H9 (cell line): ENCODE measurements at regions not wholly inside any gene's neighbourhood (a gene's known extent, or its start where the extent isn't known, plus 50 kb on each side); places are given as distances from the start of the nearest gene placed in this dataset.

Source experiments
- DNase-seq: peaks from one replicate; pipeline ENCODE4 v3.0.0-alpha.2; 2017
- H2AFZ ChIP-seq: one replicate; pipeline ENCODE4 v1.6.1; 2013; ENCODE audit warnings: mild to moderate bottlenecking, low read length, control low read depth, moderate library complexity
- H2AK5ac ChIP-seq: 2 replicates; pipeline ENCODE4 v1.6.1; 2013; ENCODE audit warnings: low read length, control low read depth, mixed read lengths; ENCODE audit not compliant: insufficient read length
- H2BK120ac ChIP-seq: one replicate; pipeline ENCODE4 v1.6.1; 2013; ENCODE audit warnings: low read depth, mild to moderate bottlenecking, low read length, control low read depth, inconsistent platforms; ENCODE audit not compliant: poor library complexity, severe bottlenecking
- H2BK12ac ChIP-seq: 2 replicates; pipeline ENCODE4 v1.6.1; 2013; ENCODE audit warnings: low read length, control low read depth, mixed read lengths, low read depth; ENCODE audit not compliant: insufficient read length
- H2BK15ac ChIP-seq: 2 replicates; pipeline ENCODE4 v1.6.1; 2013; ENCODE audit warnings: low read depth, low read length, control low read depth
- H2BK20ac ChIP-seq: one replicate; pipeline ENCODE4 v1.6.1; 2013; ENCODE audit warnings: low read depth, mild to moderate bottlenecking, low read length, control low read depth, inconsistent platforms; ENCODE audit not compliant: poor library complexity, severe bottlenecking
- H2BK5ac ChIP-seq: 2 replicates; pipeline ENCODE4 v1.6.1; 2013; ENCODE audit warnings: low read length, control low read depth, mixed read lengths; ENCODE audit not compliant: insufficient read length
- H3K14ac ChIP-seq: 2 replicates; pipeline ENCODE4 v1.6.1; 2013; ENCODE audit warnings: low read length, control low read depth; ENCODE audit not compliant: insufficient read depth
- H3K18ac ChIP-seq: 2 replicates; pipeline ENCODE4 v1.6.1; 2013; ENCODE audit warnings: low read depth, mild to moderate bottlenecking, mixed read lengths, low read length, control low read depth; ENCODE audit not compliant: insufficient read length
- H3K23ac ChIP-seq: 2 replicates; pipeline ENCODE4 v1.6.1; 2013; ENCODE audit warnings: low read length, control low read depth, mixed read lengths, low read depth; ENCODE audit not compliant: insufficient read length
- H3K23me2 ChIP-seq: 2 replicates; pipeline ENCODE4 v1.6.1; 2013; ENCODE audit warnings: low read depth, mild to moderate bottlenecking, mixed read lengths, low read length, control low read depth; ENCODE audit not compliant: insufficient read length, poor library complexity, severe bottlenecking
- H3K27ac ChIP-seq: 2 replicates; pipeline ENCODE4 v1.5.1; 2013; ENCODE audit warnings: low read length, control low read depth, mixed read lengths, low read depth; ENCODE audit not compliant: insufficient read length
- H3K27me3 ChIP-seq: 2 replicates; pipeline ENCODE4 v1.6.1; 2013; ENCODE audit warnings: low read length, control low read depth, inconsistent platforms; ENCODE audit not compliant: insufficient read depth
- H3K4ac ChIP-seq: 2 replicates; pipeline ENCODE4 v1.6.1; 2013; ENCODE audit warnings: low read depth, mild to moderate bottlenecking, control low read depth, inconsistent platforms, low read length, moderate library complexity
- H3K4me1 ChIP-seq: 2 replicates; pipeline ENCODE4 v1.6.1; 2013; ENCODE audit warnings: low read length, control low read depth, inconsistent platforms; ENCODE audit not compliant: insufficient read depth
- H3K4me2 ChIP-seq: 2 replicates; pipeline ENCODE4 v1.6.1; 2013; ENCODE audit warnings: low read length, control low read depth, mixed read lengths; ENCODE audit not compliant: insufficient read length, insufficient read depth
- H3K56ac ChIP-seq: 2 replicates; pipeline ENCODE4 v1.6.1; 2013; ENCODE audit warnings: low read depth, mild to moderate bottlenecking, mixed read lengths, low read length, control low read depth; ENCODE audit not compliant: insufficient read length
- H3K79me1 ChIP-seq: 2 replicates; pipeline ENCODE4 v1.6.1; 2013; ENCODE audit warnings: low read depth, mild to moderate bottlenecking, moderate library complexity, low read length, control low read depth, inconsistent platforms; ENCODE audit not compliant: insufficient read depth, poor library complexity, severe bottlenecking
- H3K79me2 ChIP-seq: 2 replicates; pipeline ENCODE4 v1.6.1; 2013; ENCODE audit warnings: low read length, control low read depth, inconsistent platforms; ENCODE audit not compliant: insufficient read depth
- H3K9ac ChIP-seq: 2 replicates; pipeline ENCODE4 v1.6.1; 2013; ENCODE audit warnings: low read length, control low read depth, mixed read lengths; ENCODE audit not compliant: insufficient read length; ENCODE audit errors: extremely low read depth
- H3K9me3 ChIP-seq: one replicate; pipeline ENCODE4 v1.6.1; 2013; ENCODE audit warnings: low read depth, low read length, inconsistent platforms; ENCODE audit not compliant: control insufficient read depth
- H3T11ph ChIP-seq: one replicate; pipeline ENCODE4 v1.6.1; 2013; ENCODE audit warnings: mild to moderate bottlenecking, low read length, control low read depth, inconsistent platforms
- H4K20me1 ChIP-seq: one replicate; pipeline ENCODE4 v1.6.1; 2013; ENCODE audit not compliant: control insufficient read depth, insufficient read length, insufficient read depth
- H4K5ac ChIP-seq: 2 replicates; pipeline ENCODE4 v1.6.1; 2013; ENCODE audit warnings: low read depth, mild to moderate bottlenecking, mixed read lengths, low read length, control low read depth; ENCODE audit not compliant: insufficient read length
- H4K8ac ChIP-seq: replicated peaks from 2 replicates; pipeline ENCODE4 v1.6.1; 2013; ENCODE audit warnings: low read length, control low read depth, mixed read lengths, low read depth; ENCODE audit not compliant: insufficient read length
- H4K91ac ChIP-seq: 2 replicates; pipeline ENCODE4 v1.6.1; 2013; ENCODE audit warnings: low read depth, mild to moderate bottlenecking, moderate library complexity, mixed read lengths, low read length, control low read depth; ENCODE audit not compliant: insufficient read length
- H3K27ac Mint-ChIP-seq, 3 experiments: 2 replicates in 2 of 3; 3 replicates in 1 of 3; pipeline ENCODE4 v1.8.0; 2020 to 2021; ENCODE audit warnings: mixed read lengths in 3 of 3, mild to moderate bottlenecking in 1 of 3, moderate library complexity in 1 of 3
- H3K27me3 Mint-ChIP-seq: 2 replicates; pipeline ENCODE4 v1.8.0; 2021; ENCODE audit warnings: low read depth, mild to moderate bottlenecking, moderate library complexity, mixed read lengths
- H3K36me3 Mint-ChIP-seq, 3 experiments: 2 replicates in 2 of 3; 3 replicates in 1 of 3; pipeline ENCODE4 v1.8.0; 2020 to 2021; ENCODE audit warnings: low read depth in 3 of 3, mixed read lengths in 3 of 3; ENCODE audit not compliant: insufficient read depth in 1 of 3
- H3K4me1 Mint-ChIP-seq, 2 experiments: 2 replicates each; pipeline ENCODE4 v1.8.0; 2020; ENCODE audit warnings: mixed read lengths in 2 of 2
- H3K4me3 Mint-ChIP-seq, 2 experiments: 2 replicates in 1 of 2; 3 replicates in 1 of 2; pipeline ENCODE4 v1.8.0; 2020 to 2021; ENCODE audit warnings: mild to moderate bottlenecking in 2 of 2, mixed read lengths in 2 of 2, moderate library complexity in 1 of 2
- H3K9me3 Mint-ChIP-seq, 2 experiments: 2 replicates in 1 of 2; 3 replicates in 1 of 2; pipeline ENCODE4 v1.8.0; 2020; ENCODE audit warnings: mild to moderate bottlenecking in 2 of 2, mixed read lengths in 2 of 2, moderate library complexity in 1 of 2
- CTCF ChIP-seq: fragments of 200-600 bp; sonication (generic); conservative IDR thresholded peaks from 3 replicates; pipeline ENCODE4 v1.8.0; 2021; ENCODE audit warnings: antibody characterized with exemption, mild to moderate bottlenecking
- WGBS: extraction: QIAGEN DNeasy Blood & Tissue Kit; methylation state at CpG from one replicate; pipeline ENCODE4 v1.1.7; 2013; ENCODE audit warnings: missing lambda C conversion rate, low lambda C conversion rate, mixed read lengths; ENCODE audit not compliant: insufficient read length; ENCODE audit errors: extremely low coverage; 5-methylcytosine and 5-hydroxymethylcytosine counted together

- Histone ChIP-seq H3K4me2 (no peak overlapping the region), H3K23me2 (no peaks in the 10 kb centered on the region), H2AFZ (no peak overlapping the region), H4K91ac (no peak overlapping the region), H2BK5ac (no peak overlapping the region), H3K9ac (no peak overlapping the region), H4K5ac (no peak overlapping the region), H3K14ac (no peak overlapping the region), H3K27ac (no peak overlapping the region), H2BK20ac (no peak overlapping the region), H3K4me1 (no peaks in the 10 kb centered on the region), H2BK120ac (no peak overlapping the region), H3K27me3 (no peaks in the 10 kb centered on the region), H3K18ac (no peak overlapping the region), H2BK12ac (no peak overlapping the region), H4K20me1 (no peaks in the 10 kb centered on the region), H3K23ac (no peak overlapping the region), H4K8ac (no peak overlapping the region), H3K79me1 (no peaks in the 10 kb centered on the region), H3K79me2 (no peaks in the 10 kb centered on the region), H3K9me3 (no peaks in the 10 kb centered on the region), H2BK15ac (no peak overlapping the region), H3K4ac (no peak overlapping the region), H3K56ac (no peak overlapping the region), H2AK5ac (no peak overlapping the region), H3T11ph (no peak overlapping the region)
- H3K36me3 Mint-ChIP-seq, result no peaks in the 10 kb centered on the region
- no peaks in the 10 kb centered on the region for H3K27me3 Mint-ChIP-seq
- no peak overlapping the region for H3K27ac Mint-ChIP-seq
- peaks cover 0 to 11% of the 10 kb centered on the region in 2 experiments for H3K4me1 Mint-ChIP-seq
- no peaks in the 10 kb centered on the region for H3K9me3 Mint-ChIP-seq
- peak; percentile 95 for TF ChIP-seq CTCF
- H3K4me3 Mint-ChIP-seq, result no peak overlapping the region
- WGBS, result no CpG with 5 or more reads among the region's 11 CpGs
- peak; percentile 64 for DNase-seq
Measured at GRCh38 chr6:18595774-18596530, 208.8 kb downstream of the RNF144B start.
